Stimulated activated memory B cell treated with anti-CD40 and anti-IgM and Interleukin-4, amounts not matched to agents 10 μg/mL and 1 μg/mL and 100 μg/mL, for 72 hours (primary cell): ENCODE measurements at regions not wholly inside any gene's neighbourhood (a gene's known extent, or its start where the extent isn't known, plus 50 kb on each side); places are given as distances from the start of the nearest gene placed in this dataset.

ENCODE experiments used
- ATAC-seq: fragments of 150-1000 bp; cut with Tn5 transposase; 2 replicates; pipeline ENCODE4 v1.10.0; 2021
- H3K27ac Mint-ChIP-seq: one replicate; pipeline ENCODE4 v1.8.0; 2022; ENCODE audit warnings: mild to moderate bottlenecking, mixed read lengths
- H3K27me3 Mint-ChIP-seq: one replicate; pipeline ENCODE4 v1.8.0; 2022; ENCODE audit warnings: mixed read lengths
- H3K36me3 Mint-ChIP-seq: one replicate; pipeline ENCODE4 v1.8.0; 2022; ENCODE audit warnings: mixed read lengths
- H3K4me1 Mint-ChIP-seq: one replicate; pipeline ENCODE4 v1.8.0; 2022; ENCODE audit warnings: mixed read lengths
- H3K4me3 Mint-ChIP-seq: one replicate; pipeline ENCODE4 v1.8.0; 2022; ENCODE audit warnings: mild to moderate bottlenecking, moderate library complexity, mixed read lengths
- H3K9me3 Mint-ChIP-seq: one replicate; pipeline ENCODE4 v1.8.0; 2022; ENCODE audit warnings: mixed read lengths

DNA sequence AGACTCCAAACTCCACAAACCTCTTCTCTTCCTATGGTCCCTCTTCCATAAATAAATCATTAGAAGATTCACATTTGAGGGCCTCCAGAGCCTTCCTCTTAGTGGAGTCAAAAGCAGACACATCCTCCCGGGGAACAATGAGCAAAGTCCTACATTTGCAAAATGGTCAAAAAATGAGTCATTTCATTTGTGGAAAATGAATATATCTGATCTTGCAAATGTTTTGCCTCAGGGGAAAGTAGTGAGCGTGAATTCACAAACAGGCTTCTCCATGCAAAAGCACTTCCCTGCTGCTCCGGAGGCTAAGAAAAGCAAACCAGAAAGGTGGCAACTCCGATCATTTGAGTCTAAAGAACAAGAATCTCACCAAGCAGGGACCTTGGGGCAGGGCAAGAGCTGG, 86.7 kb upstream of the IQSEC1 start:
- no peak overlapping the region for H3K27ac Mint-ChIP-seq

DNA sequence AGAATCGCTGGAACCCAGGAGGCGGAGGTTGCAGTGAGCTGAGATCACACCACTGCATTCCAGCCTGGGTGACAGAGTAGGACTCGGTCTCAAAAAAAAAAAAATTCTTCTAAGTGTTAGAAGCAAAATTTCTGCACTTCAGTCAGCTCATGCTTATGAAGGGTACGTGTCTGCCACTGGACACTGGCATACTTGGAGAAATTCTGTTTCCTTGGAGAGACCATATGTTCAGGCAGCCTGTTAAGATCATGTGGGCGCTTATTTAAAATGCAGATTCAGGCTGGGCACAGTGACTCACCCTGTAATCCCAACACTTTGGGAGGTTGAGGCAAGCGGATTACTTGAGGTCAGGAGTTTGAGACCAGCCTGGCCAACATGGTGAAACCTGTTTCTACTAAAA, 85.6 kb upstream of the IQSEC1 start:
- ATAC-seq, result no peak
- peaks cover 13% of the 10 kb centered on the region for H3K9me3 Mint-ChIP-seq
- H3K36me3 Mint-ChIP-seq, result peaks cover 5% of the 10 kb centered on the region
- no peaks in the 10 kb centered on the region for H3K4me1 Mint-ChIP-seq
- H3K27me3 Mint-ChIP-seq, result peaks cover 19% of the 10 kb centered on the region
- no peak overlapping the region for H3K27ac Mint-ChIP-seq
- no peak overlapping the region for H3K4me3 Mint-ChIP-seq

More for the DNA sequence above, 86.7 kb upstream of the IQSEC1 start:
- ATAC-seq, result no peak
- Mint-ChIP-seq H3K4me3 (no peak overlapping the region), H3K36me3 (peaks cover 1% of the 10 kb centered on the region), H3K9me3 (peaks cover 10% of the 10 kb centered on the region), H3K4me1 (no peaks in the 10 kb centered on the region), H3K27me3 (peaks cover 13% of the 10 kb centered on the region)

DNA sequence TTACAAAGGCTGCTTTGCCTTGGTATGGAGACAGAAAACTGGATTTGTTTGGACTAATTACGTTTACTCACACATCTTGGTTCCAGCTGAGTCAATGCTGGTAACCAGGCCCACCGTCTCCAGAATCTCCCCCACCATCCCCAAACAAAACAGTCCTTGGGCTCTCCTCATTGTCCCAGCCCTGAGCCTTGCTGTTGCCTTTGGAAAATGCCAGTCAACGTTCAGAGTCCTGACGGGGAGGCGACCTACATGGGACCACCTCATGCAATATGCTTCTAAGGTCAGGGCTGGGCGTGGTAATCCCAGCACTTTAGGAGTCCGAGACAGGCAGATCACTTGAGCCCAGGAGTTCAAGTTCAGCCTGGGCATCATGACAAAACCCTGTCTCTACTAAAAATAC, 85.2 kb upstream of the IQSEC1 start:
- Mint-ChIP-seq H3K36me3 (peaks cover 5% of the 10 kb centered on the region), H3K4me1 (no peaks in the 10 kb centered on the region)
- no peak for ATAC-seq

DNA sequence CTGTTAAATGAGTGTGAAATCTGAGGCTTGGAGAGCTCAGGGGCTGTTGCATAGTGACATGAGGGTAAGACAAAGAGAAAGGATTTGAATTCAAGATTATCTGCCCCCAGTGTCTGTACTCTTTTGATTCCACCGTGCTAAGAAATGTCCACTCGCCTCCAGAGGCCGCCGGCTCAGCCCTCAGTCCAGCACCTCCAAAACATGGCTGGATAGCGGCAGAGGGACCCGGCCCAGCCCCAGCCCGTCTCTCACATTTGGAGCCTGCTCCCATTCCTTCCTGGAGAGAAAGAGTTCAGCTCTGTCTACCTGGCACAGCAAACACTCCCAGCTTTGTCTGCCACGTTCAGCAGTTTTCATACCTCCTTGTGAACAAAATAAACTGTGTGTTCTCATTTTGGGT, 84.8 kb upstream of the IQSEC1 start:
- Mint-ChIP-seq H3K4me1 (no peaks in the 10 kb centered on the region), H3K9me3 (peaks cover 13% of the 10 kb centered on the region), H3K27ac (no peak overlapping the region), H3K27me3 (peaks cover 18% of the 10 kb centered on the region), H3K4me3 (no peak overlapping the region), H3K36me3 (peaks cover 5% of the 10 kb centered on the region)
- no peak for ATAC-seq

More for the DNA sequence above, 85.2 kb upstream of the IQSEC1 start:
- no peak overlapping the region for H3K27ac Mint-ChIP-seq
- H3K27me3 Mint-ChIP-seq, result peaks cover 18% of the 10 kb centered on the region
- H3K9me3 Mint-ChIP-seq, result peaks cover 13% of the 10 kb centered on the region
- no peak overlapping the region for H3K4me3 Mint-ChIP-seq

DNA sequence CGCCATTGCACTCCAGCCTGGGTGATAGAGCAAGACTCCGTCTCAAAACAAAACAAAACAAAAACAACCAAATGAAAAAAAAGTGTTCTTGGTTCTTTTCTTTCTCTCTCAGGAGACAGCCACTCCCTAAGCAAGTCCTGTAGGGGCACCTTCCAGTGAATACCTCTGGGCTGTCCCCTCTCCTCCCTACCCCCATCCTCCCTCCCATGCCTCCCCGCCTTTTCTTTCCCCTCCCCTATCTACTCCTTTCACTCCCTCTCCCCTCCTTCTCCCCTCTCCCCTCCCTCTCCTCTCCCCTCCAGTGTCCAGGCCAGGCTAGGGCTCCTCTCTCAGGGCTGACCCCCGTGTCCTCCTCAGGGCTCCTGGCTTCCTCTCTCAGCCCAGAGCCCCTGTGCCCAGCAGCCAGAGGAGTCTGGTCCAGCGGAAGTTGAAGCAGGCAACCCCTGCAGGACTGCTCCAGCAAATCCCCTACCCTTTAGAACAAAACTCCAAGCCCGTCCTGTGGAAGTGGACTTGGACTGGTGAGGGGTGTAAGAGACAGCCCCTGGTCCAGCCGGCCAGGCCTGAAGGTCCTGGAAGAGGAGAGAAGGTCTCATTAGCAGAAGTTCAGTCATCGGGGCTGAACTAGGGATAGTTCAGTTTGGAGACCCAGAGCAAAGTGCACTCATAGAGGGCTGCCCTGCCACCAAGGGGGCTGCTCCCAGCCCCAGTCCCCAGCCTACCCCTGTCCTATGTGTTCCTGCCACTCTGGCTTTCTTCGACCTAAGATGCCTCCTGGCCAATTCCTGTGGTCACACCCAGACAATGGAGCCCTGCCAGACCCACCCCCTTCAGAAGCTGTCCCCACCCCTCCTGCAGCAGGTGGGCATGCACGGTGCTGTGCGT, 79.8 kb upstream of the IQSEC1 start:
- Mint-ChIP-seq H3K4me1 (peaks cover 7% of the 10 kb centered on the region), H3K9me3 (peaks cover 13% of the 10 kb centered on the region), H3K36me3 (peaks cover 5% of the 10 kb centered on the region), H3K4me3 (no peak overlapping the region), H3K27ac (no peak overlapping the region), H3K27me3 (peaks cover 20% of the 10 kb centered on the region)
- ATAC-seq, result no peak

DNA sequence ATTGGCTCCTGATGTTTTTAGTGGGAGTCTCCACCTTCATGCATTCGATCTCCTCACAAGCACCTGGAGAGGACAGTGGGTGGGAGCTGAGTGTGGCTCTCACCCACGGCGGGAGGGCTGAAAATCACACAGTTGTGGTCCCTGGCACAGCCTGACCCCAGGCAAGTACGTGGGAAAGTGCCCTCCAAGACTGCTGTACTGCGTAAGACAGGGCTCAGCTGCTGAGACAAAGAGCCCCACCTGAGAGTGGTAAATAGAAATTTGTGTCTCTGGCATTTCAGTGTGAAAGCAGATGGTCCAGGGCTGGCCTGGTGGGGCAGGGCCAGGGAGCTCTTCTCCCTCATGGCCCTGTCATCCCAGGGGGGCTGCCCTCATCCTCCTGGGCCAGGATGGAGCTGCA, 77.4 kb upstream of the IQSEC1 start:
- Mint-ChIP-seq H3K27ac (no peak overlapping the region), H3K36me3 (peaks cover 5% of the 10 kb centered on the region), H3K4me1 (peaks cover 7% of the 10 kb centered on the region), H3K9me3 (peaks cover 7% of the 10 kb centered on the region), H3K27me3 (peaks cover 20% of the 10 kb centered on the region), H3K4me3 (no peak overlapping the region)
- no peak for ATAC-seq

DNA sequence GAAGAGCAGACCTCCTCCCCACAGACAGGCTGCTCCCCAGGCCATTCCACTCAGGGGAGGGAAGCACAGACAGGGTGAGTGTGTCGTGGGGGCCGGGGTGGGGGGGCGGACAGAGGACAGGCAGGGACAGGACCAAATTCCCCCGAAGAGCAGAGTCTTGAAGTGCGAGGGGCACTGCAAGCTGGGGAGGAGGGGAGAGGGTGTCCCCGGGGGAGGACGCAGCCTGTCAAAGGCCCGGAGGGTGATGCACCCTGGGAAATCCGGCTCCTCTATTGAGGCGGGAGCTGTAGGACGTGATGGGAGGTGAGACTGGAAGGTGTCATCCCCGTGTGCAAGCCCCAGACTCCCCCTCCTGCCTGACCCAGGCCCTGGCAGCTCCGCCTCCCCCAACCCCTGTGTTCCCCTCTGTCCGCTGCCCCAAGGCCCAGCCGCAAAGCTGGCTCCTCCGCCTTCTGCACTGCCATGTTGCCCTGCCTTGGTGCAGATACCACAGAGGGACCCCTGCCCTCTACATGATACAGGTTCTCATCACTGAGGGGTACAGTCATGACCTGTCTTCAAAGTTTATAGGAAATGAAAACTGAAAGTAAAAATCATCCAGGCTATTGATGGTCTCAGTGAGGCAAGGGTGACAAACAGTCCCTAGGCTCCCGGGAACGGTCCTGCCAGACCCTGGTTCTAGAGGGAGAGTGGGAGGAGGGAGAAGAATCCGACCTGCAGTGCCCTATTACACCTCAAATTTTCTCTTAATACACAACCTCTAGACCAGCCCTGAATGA, 76.3 kb upstream of the IQSEC1 start:
- Mint-ChIP-seq H3K27ac (peak overlapping the region; percentile 44), H3K4me1 (peaks cover 7% of the 10 kb centered on the region), H3K36me3 (peaks cover under 1% of the 10 kb centered on the region), H3K27me3 (peaks cover 13% of the 10 kb centered on the region), H3K4me3 (peak overlapping the region; percentile 48), H3K9me3 (no peaks in the 10 kb centered on the region)
- ATAC-seq, result no peak

DNA sequence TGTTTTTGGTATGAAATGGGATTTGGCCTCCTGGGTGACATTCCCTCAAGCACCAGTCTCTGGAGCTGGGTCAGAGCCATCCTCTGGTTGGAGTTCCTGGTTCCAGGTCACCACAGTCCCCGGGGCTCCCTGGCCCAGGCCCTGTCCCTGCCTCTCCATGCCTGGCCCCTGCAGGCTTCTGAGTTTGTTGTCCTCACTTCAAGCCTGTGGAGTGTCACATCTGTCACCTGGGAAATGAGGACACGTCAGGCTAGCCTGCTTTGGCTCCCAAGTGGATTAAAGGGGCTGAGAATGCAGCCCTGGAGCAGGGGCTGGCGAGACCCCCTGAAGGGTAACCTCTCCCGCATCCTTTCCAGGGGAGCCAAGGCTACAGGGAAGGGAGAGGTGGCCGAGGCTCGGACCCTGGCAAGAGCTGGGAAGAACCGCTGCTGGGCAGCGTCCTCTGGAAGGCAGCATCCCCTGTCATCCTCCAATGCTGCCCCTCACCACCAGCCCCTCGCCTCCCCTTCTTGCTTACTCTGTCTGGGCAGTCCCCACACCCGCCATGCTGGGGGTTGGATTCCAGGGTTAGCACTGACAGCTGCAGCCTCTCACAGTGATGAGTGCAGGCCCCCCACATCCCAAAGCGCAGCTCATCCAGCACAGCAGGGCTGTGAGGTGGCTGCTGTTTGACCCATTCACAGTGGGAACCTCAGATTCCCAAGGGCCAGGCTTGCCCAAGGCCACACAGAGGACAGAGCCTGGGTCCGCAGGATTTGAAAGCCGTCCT, 75.5 kb upstream of the IQSEC1 start:
- Mint-ChIP-seq H3K36me3 (no peaks in the 10 kb centered on the region), H3K4me3 (no peak overlapping the region), H3K9me3 (no peaks in the 10 kb centered on the region), H3K27ac (peak overlapping the region; percentile 22), H3K27me3 (peaks cover 11% of the 10 kb centered on the region), H3K4me1 (peaks cover 7% of the 10 kb centered on the region)
- ATAC-seq, result no peak

DNA sequence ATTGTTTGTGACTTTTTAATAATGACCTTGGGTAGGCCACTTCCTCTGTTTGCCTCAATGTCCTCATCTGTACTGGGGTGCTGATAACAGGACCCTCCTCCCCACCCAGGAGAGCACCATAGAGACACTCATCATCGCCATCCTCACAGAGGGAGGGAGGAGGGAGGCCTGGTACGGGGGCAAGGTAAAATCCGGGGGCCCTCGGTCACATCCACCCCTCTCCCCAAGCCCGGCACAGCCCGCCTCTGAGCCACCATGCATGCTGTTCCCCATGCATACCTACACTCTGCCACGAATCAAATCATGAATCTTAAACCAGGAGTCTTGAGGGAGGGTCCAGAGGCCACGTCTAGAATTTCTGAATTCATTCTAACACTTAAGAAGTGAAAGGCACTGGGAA, 74.9 kb upstream of the IQSEC1 start:
- no peaks in the 10 kb centered on the region for H3K9me3 Mint-ChIP-seq
- ATAC-seq, result no peak
- peaks cover 7% of the 10 kb centered on the region for H3K4me1 Mint-ChIP-seq
- peaks cover 10% of the 10 kb centered on the region for H3K27me3 Mint-ChIP-seq
- H3K4me3 Mint-ChIP-seq, result no peak overlapping the region
- no peaks in the 10 kb centered on the region for H3K36me3 Mint-ChIP-seq
- no peak overlapping the region for H3K27ac Mint-ChIP-seq

DNA sequence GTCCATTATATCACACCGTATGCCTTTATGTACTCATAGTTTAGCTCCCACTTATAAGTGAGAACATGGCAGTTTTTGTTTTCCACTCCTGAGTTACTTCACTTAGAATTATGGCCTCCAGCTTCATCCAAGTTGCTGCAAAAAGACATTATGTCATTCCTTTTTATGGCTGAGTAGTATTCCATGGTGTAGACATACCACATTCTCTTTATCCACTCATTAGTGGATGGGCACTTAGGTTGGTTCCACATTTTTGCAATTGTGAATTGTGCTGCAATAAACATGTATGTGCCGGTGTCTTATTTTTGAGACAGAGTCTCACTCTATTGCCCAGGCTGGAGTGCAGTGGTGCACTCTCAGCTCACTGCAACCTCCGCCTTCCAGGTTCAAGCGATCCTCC, 74.1 kb upstream of the IQSEC1 start:
- Mint-ChIP-seq H3K27ac (no peak overlapping the region), H3K9me3 (no peaks in the 10 kb centered on the region), H3K27me3 (peaks cover 12% of the 10 kb centered on the region), H3K36me3 (no peaks in the 10 kb centered on the region), H3K4me1 (peaks cover 7% of the 10 kb centered on the region), H3K4me3 (no peak overlapping the region)
- no peak for ATAC-seq

DNA sequence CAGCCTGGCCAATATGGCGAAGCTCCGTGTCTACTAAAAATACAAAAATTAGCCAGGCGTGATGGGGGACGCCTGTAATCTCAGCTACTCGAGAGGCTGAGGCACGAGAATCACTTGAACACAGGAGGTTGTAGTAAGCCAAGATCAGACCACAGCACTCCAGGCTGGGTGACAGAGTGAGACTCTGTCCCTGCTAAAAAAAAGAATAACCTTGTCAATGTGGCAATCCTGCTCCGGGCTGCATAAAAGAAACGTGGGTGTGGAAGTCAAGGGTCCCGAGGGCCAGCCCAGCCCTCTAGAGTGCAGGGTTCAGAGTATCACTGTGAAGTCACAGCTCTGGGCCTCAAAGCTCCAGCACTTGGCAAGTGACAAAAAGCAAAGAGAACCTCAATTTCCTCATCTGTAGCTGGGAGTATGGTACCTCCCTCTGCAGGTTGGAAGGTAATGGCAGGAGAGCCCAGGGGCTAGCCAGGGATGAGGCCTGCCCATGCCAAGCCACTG, 73.5 kb upstream of the IQSEC1 start:
- Mint-ChIP-seq H3K27me3 (peaks cover 19% of the 10 kb centered on the region), H3K9me3 (no peaks in the 10 kb centered on the region), H3K27ac (no peak overlapping the region), H3K4me1 (peaks cover 7% of the 10 kb centered on the region), H3K36me3 (no peaks in the 10 kb centered on the region), H3K4me3 (no peak overlapping the region)
- ATAC-seq, result no peak

DNA sequence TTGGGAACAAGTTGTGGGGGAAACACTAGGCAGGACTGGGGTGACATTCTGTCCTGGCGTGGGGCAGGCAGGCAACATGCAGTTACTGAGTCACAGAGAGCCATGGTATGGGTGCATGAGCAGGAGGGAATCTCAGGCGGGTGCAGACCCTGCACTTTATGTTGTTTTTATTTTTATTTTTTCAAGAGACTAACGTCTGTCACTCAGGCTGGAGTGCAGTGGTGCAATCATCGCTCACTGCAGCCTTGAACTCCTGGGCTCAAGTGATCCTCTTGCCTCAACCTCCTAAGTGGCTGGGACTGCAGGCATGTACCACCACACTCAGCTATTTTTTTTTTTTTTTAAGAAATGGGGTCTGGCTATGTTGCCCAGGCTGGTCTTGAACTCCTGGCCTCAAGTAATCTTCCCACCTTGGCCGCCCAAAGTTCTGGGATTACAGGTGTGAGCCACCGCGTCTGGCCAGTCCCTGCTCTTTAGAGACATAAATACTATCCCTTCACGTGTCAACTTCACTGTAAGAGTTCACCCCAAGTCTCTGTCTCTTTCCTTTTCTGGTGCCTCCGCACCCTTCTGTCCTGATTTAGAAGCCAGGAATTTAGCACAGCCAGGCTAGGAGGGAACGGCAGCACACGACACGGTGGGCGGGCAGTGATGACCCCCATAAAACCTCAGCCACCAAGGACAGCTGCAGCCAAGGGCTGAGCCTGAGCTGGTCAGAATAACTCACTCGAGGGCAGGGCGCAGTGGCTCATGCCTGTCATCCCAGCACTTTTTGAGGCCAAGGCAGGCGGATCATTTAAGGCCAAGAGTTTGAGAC, 72.8 kb upstream of the IQSEC1 start:
- no peak overlapping the region for H3K27ac Mint-ChIP-seq
- peaks cover 7% of the 10 kb centered on the region for H3K4me1 Mint-ChIP-seq
- peaks cover 25% of the 10 kb centered on the region for H3K27me3 Mint-ChIP-seq
- ATAC-seq, result no peak
- H3K4me3 Mint-ChIP-seq, result no peak overlapping the region
- no peaks in the 10 kb centered on the region for H3K36me3 Mint-ChIP-seq
- H3K9me3 Mint-ChIP-seq, result no peaks in the 10 kb centered on the region

DNA sequence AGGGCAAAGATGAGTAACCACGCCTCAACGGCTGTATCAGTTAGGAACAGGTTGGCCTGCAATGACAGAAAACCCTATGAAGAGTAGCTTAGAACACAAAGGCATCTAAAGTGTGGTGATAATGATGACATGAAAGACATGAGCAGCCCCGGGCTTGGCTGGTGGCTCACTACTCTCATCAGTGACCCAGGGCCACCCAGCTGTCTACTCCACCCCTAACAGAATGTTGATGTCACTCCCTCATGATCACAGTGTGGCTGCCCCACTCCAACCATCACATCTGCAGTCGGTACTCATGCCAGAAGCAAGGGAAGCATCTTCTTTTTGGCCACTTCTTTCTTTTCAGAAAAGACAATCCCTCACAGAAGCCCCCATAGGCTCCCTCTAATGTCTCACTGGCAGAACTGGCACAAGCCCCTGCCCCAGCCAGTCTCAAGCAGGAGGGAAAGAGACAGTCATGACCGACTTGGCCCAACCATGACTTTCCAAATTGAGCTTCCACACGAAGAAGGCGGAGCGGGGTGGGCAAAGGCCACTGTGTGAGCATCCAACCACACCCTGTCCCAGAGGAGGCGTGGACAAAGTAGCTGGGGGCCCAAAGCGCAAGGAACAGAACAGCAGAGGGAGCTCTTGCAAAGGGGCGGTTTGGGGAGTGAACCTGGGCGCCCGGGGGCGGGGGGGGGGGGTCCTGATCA, 72.0 kb upstream of the IQSEC1 start:
- no peak overlapping the region for H3K4me3 Mint-ChIP-seq
- no peak overlapping the region for H3K27ac Mint-ChIP-seq
- H3K4me1 Mint-ChIP-seq, result peaks cover 7% of the 10 kb centered on the region
- no peak for ATAC-seq
- no peaks in the 10 kb centered on the region for H3K36me3 Mint-ChIP-seq
- peaks cover 33% of the 10 kb centered on the region for H3K27me3 Mint-ChIP-seq
- no peaks in the 10 kb centered on the region for H3K9me3 Mint-ChIP-seq
